Mesendoderm (in vitro differentiated cells): ENCODE measurements at regions not wholly inside any gene's neighbourhood (a gene's known extent, or its start where the extent isn't known, plus 50 kb on each side); places are given as distances from the start of the nearest gene placed in this dataset.

Experiments used
- DNase-seq: peaks from one replicate; pipeline ENCODE4 v3.0.0; 2013
- H2AK5ac ChIP-seq: 2 replicates; pipeline ENCODE4 v1.6.1; 2013; ENCODE audit warnings: low read length, inconsistent platforms
- H2BK120ac ChIP-seq: 2 replicates; pipeline ENCODE4 v1.6.1; 2013; ENCODE audit warnings: low read depth, mild to moderate bottlenecking, low read length, moderate library complexity, mixed read lengths
- H2BK15ac ChIP-seq: replicated peaks from 2 replicates; pipeline ENCODE4 v1.6.1; 2013; ENCODE audit warnings: low read depth, mild to moderate bottlenecking, moderate library complexity
- H2BK5ac ChIP-seq: 2 replicates; pipeline ENCODE4 v1.6.1; 2013; ENCODE audit warnings: low read length, inconsistent platforms
- H3K18ac ChIP-seq: 2 replicates; pipeline ENCODE4 v1.6.1; 2013; ENCODE audit warnings: mild to moderate bottlenecking, low read length, mixed read lengths
- H3K23ac ChIP-seq: one replicate; pipeline ENCODE4 v1.6.1; 2013; ENCODE audit warnings: low read length
- H3K27ac ChIP-seq: 2 replicates; pipeline ENCODE4 v1.5.1; 2013; ENCODE audit warnings: low read depth, mild to moderate bottlenecking, inconsistent platforms, low read length, moderate library complexity
- H3K27me3 ChIP-seq: 2 replicates; pipeline ENCODE4 v1.6.1; 2013; ENCODE audit warnings: low read length, control low read depth, mild to moderate bottlenecking, inconsistent platforms; ENCODE audit not compliant: insufficient read depth, poor library complexity
- H3K36me3 ChIP-seq: 2 replicates; pipeline ENCODE4 v1.6.1; 2013; ENCODE audit warnings: low read length, inconsistent platforms; ENCODE audit not compliant: control insufficient read depth, insufficient read depth
- H3K4ac ChIP-seq: one replicate; pipeline ENCODE4 v1.6.1; 2013; ENCODE audit warnings: low read depth, mild to moderate bottlenecking, low read length, moderate library complexity
- H3K4me1 ChIP-seq: 2 replicates; pipeline ENCODE4 v1.6.1; 2013; ENCODE audit warnings: low read depth, low read length, inconsistent platforms; ENCODE audit not compliant: control insufficient read depth
- H3K4me2 ChIP-seq: 2 replicates; pipeline ENCODE4 v1.6.1; 2013; ENCODE audit warnings: low read length
- H3K4me3 ChIP-seq: 2 replicates; pipeline ENCODE4 v1.5.1; 2013; ENCODE audit warnings: mild to moderate bottlenecking, low read length
- H3K56ac ChIP-seq: one replicate; pipeline ENCODE4 v1.6.1; 2013; ENCODE audit warnings: low read length
- H3K79me1 ChIP-seq: 2 replicates; pipeline ENCODE4 v1.6.1; 2013; ENCODE audit warnings: low read length, inconsistent platforms
- H3K79me2 ChIP-seq: 2 replicates; pipeline ENCODE4 v1.6.1; 2013; ENCODE audit warnings: mild to moderate bottlenecking, low read length; ENCODE audit not compliant: control insufficient read depth, insufficient read depth
- H3K9ac ChIP-seq: 2 replicates; pipeline ENCODE4 v1.6.1; 2013; ENCODE audit warnings: low read length, inconsistent platforms
- H4K5ac ChIP-seq: one replicate; pipeline ENCODE4 v1.6.1; 2013; ENCODE audit warnings: low read length
- H4K8ac ChIP-seq: one replicate; pipeline ENCODE4 v1.6.1; 2013; ENCODE audit warnings: low read depth, mild to moderate bottlenecking, control low read depth, low read length, moderate library complexity
- WGBS: extraction: QIAGEN DNeasy Blood & Tissue Kit; methylation state at CpG from one replicate; pipeline ENCODE4 v1.1.7; 2013; ENCODE audit warnings: low lambda C conversion rate, missing lambda C conversion rate; ENCODE audit not compliant: insufficient coverage; ENCODE audit errors: extremely low coverage; 5-methylcytosine and 5-hydroxymethylcytosine counted together

DNA sequence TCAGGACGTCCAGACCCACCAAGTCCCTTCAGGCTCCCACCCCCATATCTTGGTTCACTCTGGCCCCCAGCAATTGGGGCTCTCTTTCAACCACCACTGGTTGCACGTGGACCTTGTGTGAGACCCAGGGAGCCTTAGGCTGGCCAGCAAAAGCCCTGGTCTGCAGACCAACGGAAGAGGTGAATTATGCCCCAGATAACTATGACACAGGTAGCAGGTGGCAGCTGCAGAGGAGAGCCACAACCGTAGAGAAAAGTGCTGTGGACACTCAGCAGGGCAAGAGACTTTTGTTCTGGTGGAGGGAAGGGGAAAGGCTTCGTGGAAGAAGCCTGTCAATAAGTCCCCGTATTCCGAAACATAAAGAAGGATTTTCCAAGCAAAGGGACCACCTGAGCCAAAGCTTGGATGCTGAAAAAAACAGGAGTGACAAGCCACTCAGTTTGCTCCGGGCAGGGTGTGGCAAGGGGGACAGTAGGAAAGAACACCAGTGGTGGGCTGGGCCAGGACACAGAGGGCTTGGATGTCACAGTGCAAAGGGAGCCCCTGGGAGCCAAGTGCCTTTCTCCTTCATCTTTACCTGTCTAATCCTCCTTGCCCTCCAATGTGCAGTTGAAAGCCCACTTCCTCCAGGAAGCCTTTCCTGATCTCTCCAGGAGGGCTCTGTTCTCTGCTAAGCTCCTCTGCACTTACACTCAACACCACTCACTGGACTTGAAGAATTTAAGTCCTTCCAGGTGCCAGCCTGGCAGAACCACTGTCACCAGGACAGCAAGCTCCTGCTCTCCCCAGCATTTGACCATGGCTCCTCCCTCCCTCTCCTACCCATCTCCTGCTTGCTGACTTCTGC, 264.7 kb downstream of the BUD13 start:
- Histone ChIP-seq H4K8ac (no peak overlapping the region), H3K56ac (no peak overlapping the region), H3K18ac (no peak overlapping the region), H3K4me1 (peaks cover 7% of the 10 kb centered on the region), H3K4me3 (no peak overlapping the region), H4K5ac (no peak overlapping the region), H3K27me3 (no peaks in the 10 kb centered on the region), H2AK5ac (no peak overlapping the region), H3K4me2 (no peak overlapping the region), H3K9ac (no peak overlapping the region), H3K79me1 (no peaks in the 10 kb centered on the region), H3K4ac (no peak overlapping the region), H2BK5ac (no peak overlapping the region), H3K36me3 (no peaks in the 10 kb centered on the region), H2BK120ac (no peak overlapping the region), H3K27ac (no peak overlapping the region), H3K23ac (no peak overlapping the region), H2BK15ac (no peak overlapping the region), H3K79me2 (no peaks in the 10 kb centered on the region)
- no CpG with 5 or more reads among the region's 8 CpGs for WGBS
- DNase-seq: no peak

DNA sequence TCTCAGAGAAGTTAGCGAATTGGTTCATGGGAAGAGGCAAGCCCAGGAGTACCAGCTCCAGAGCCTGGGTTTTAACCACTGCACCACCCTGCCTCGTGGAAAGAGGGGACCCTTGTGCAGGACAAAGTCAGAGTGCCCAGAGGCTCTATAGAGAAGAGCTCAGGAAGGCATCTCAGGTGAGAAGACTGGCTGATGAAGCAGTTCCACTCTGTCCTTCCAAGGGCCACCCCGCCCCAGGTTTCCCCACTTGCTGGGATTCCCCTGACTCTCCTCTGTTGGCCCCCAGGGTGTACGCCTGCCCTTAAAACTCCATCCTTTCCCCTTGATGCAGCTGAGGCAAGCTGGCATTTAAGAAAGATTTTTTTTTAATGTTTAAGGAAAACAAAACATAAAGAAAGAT, 265.8 kb downstream of the BUD13 start:
- Histone ChIP-seq H2BK5ac (no peak overlapping the region), H4K8ac (no peak overlapping the region), H3K4me2 (no peak overlapping the region), H3K18ac (no peak overlapping the region), H3K79me1 (no peaks in the 10 kb centered on the region), H2BK120ac (no peak overlapping the region), H3K4me1 (peaks cover 7% of the 10 kb centered on the region), H3K9ac (no peak overlapping the region), H3K56ac (no peak overlapping the region), H3K23ac (no peak overlapping the region), H3K79me2 (no peaks in the 10 kb centered on the region), H2BK15ac (no peak overlapping the region), H3K27ac (no peak overlapping the region), H3K27me3 (no peaks in the 10 kb centered on the region), H3K4ac (no peak overlapping the region), H3K4me3 (no peak overlapping the region), H2AK5ac (no peak overlapping the region), H4K5ac (no peak overlapping the region), H3K36me3 (no peaks in the 10 kb centered on the region)
- no CpG with 5 or more reads among the region's 4 CpGs for WGBS
- no peak for DNase-seq

DNA sequence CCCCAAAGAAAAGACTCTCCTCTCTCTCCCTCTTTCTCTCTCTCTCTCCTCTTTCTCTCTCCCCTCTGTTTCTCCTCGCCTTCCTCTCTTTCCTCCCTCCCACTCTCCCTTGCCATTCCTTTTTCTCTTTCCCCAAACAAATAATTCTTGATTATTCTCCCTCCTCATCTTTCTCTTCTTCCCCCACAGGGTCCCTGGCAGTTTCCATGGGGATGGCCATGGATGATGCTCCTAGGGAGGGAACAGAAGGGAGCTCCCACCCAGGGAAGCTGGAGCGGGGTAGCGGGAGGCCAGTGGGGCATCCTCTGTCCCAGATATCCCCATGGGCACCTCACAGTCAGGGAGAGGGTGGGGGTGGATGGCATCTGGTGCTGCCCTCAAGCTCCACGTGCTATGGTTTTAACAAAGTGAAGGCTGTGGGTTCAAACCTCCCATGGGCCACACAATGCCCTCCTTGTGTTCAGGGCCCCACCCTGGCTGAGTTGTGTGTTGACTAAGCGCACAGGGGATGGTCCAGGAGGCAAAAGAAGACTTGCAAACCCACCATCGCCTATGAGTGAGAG, 266.4 kb downstream of the BUD13 start:
- DNase-seq: no peak
- H3K4ac ChIP-seq: no peak overlapping the region
- H3K4me1 ChIP-seq: peaks cover 7% of the 10 kb centered on the region
- H2BK15ac ChIP-seq: no peak overlapping the region
- H3K36me3 ChIP-seq: no peaks in the 10 kb centered on the region
- H3K18ac ChIP-seq: no peak overlapping the region
- H3K56ac ChIP-seq: no peak overlapping the region
- H2BK5ac ChIP-seq: no peak overlapping the region
- WGBS: no CpG with 5 or more reads among the region's 6 CpGs
- H3K4me2 ChIP-seq: no peak overlapping the region
- no peak overlapping the region for H4K5ac ChIP-seq
- H3K4me3 ChIP-seq: no peak overlapping the region
- no peak overlapping the region for H2BK120ac ChIP-seq
- no peak overlapping the region for H3K23ac ChIP-seq
- no peaks in the 10 kb centered on the region for H3K27me3 ChIP-seq
- no peaks in the 10 kb centered on the region for H3K79me2 ChIP-seq
- no peak overlapping the region for H3K27ac ChIP-seq
- no peak overlapping the region for H2AK5ac ChIP-seq
- no peak overlapping the region for H3K9ac ChIP-seq
- H3K79me1 ChIP-seq: no peaks in the 10 kb centered on the region
- H4K8ac ChIP-seq: no peak overlapping the region

DNA sequence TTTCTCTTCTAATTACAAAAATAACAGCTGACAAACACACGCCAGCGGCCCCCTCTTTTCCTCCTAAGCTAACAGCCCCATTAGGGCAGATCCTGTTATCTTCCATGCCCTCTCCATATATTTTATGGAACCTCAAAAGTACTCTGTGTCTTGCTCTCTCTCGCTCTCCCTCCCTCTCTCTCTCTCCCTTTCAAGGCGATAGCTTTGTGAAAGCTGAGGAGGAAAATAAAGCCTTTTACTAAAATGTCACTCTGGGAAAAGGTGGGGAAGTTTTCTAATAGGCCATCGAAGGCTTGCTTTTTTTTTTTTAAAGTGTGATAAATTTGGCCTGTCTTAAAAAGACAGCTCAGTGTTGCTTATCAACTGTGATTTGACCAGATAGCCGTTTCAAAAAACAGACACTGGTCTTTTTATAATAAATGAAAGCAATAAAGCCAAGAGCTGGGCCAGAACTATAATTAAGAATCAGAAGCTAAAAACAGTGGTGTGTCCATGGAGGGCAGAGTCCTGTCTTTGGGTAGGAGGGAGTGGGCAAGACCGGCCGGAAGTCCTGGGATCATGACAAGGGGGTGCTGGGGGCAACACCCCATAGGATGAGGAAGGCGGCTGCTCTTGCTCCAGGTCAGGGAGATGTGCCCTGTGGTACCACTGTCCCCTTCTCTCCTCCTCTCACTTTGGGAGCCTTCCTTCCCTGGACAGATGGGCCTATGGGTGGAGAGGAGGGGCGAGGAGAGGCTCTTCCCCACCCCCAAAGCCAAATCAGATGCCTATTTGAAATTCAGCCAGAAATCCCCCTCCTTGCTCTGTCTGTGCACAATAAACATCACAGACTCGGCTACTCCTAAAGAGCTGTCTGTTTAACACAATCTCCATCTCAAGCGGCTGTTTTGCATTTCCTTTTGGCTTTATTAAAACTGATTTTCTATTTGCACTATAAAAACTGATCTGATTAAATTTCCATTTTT, 267.2 kb downstream of the BUD13 start:
- peak overlapping the region; percentile 53 for H3K56ac ChIP-seq
- no peak overlapping the region for H4K8ac ChIP-seq
- peaks cover 3% of the 10 kb centered on the region for H3K4me1 ChIP-seq
- H3K18ac ChIP-seq: no peak overlapping the region
- H3K27ac ChIP-seq: no peak overlapping the region
- no peaks in the 10 kb centered on the region for H3K27me3 ChIP-seq
- no peaks in the 10 kb centered on the region for H3K36me3 ChIP-seq
- DNase-seq: no peak
- no peak overlapping the region for H2BK5ac ChIP-seq
- no peaks in the 10 kb centered on the region for H3K79me1 ChIP-seq
- no peak overlapping the region for H3K4me3 ChIP-seq
- no peak overlapping the region for H3K4me2 ChIP-seq
- no peak overlapping the region for H3K23ac ChIP-seq
- no peak overlapping the region for H2BK15ac ChIP-seq
- no peak overlapping the region for H3K4ac ChIP-seq
- H2AK5ac ChIP-seq: no peak overlapping the region
- H4K5ac ChIP-seq: no peak overlapping the region
- no peak overlapping the region for H3K9ac ChIP-seq
- H3K79me2 ChIP-seq: no peaks in the 10 kb centered on the region
- no peak overlapping the region for H2BK120ac ChIP-seq
- WGBS: no CpG with 5 or more reads among the region's 12 CpGs

DNA sequence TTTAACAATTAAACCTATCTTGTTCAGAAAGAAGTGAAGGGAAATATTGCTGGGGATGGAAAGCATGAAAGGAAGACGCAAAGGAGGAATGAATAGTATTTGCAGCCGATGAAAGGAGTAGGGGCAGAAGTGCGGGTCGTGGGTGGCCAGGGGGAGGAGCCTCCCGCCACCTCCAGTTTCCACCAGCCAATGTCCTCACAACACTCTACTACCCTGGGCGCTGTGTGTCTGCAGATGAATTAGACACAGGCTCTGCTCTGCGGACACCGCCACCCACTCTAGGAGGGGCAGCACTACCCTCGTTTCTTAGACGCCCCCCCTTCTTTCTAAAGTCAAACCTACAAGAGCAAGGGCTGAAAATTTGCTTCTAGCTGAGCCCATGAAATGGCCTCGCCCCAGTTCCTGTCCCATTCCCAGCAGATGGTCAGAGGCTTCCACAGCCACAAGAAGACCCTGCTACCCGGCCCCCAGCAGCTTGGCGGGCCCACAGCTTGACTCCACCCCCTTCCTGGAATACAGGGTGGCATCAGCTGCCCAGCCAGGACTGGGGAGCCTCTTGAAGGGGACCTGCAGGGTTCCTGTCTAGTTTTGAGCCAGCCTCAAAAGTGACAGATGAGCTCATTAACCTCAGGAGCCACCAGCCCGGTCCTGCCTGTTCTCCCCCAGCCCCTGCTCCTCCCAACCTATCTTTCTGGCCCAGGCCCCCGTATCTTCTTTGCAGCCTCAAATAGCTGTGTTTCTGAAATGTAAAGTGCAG, 268.1 kb downstream of the BUD13 start:
- no CpG with 5 or more reads among the region's 15 CpGs for WGBS
- no peak overlapping the region for H2BK15ac ChIP-seq
- H3K18ac ChIP-seq: no peak overlapping the region
- H3K4ac ChIP-seq: no peak overlapping the region
- H3K9ac ChIP-seq: no peak overlapping the region
- no peak for DNase-seq
- no peak overlapping the region for H3K4me2 ChIP-seq
- H3K36me3 ChIP-seq: no peaks in the 10 kb centered on the region
- no peak overlapping the region for H4K5ac ChIP-seq
- no peak overlapping the region for H2BK5ac ChIP-seq
- no peaks in the 10 kb centered on the region for H3K79me2 ChIP-seq
- no peaks in the 10 kb centered on the region for H3K27me3 ChIP-seq
- H4K8ac ChIP-seq: no peak overlapping the region
- no peak overlapping the region for H3K27ac ChIP-seq
- H2AK5ac ChIP-seq: no peak overlapping the region
- peaks cover 3% of the 10 kb centered on the region for H3K4me1 ChIP-seq
- no peak overlapping the region for H3K23ac ChIP-seq
- no peaks in the 10 kb centered on the region for H3K79me1 ChIP-seq
- H3K56ac ChIP-seq: no peak overlapping the region
- H2BK120ac ChIP-seq: no peak overlapping the region
- H3K4me3 ChIP-seq: no peak overlapping the region
